ENCODE measurements at regions not wholly inside any gene's neighbourhood (a gene's known extent, or its start where the extent isn't known, plus 50 kb on each side); places are given as distances from the start of the nearest gene placed in this dataset.
"Not testable (repeated sequence)": the region's sequence is repeated elsewhere in the genome, so short reads cannot be mapped to it uniquely, and the experiment has no call there.

- DNase-seq, result no peak
These were observed 142.8 kb downstream of the NECTIN1 start for GRCh38 chr11:119586181-119586580.

GRCh38 chr11:119585043-119585781 is 143.8 kb downstream of the NECTIN1 start:
- no peak for DNase-seq

- DNase-seq, result no peak
These were observed 144.6 kb downstream of the NECTIN1 start for GRCh38 chr11:119584193-119585042.

- no peak for DNase-seq
These were observed 145.4 kb downstream of the NECTIN1 start for GRCh38 chr11:119583585-119583984.

DNA sequence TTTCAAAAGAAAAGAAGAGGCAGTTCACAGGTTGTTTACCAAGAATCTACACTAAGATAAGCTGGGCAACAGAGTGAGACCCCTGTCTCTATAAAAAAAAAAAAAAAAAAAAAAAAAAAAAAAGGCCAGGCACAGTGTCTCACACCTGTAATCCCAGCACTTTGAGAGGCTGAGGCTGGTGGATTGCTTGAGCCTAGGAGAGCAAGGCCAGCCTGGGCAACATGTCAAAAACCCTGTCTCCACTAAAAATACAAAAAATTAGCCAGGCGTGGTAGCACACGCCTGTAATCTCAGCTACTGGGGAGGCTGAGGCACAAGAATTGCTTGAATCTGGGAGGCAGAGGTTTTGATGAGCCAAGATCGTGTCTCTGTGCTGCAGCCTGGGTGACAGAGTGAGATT is 147.6 kb downstream of the NECTIN1 start:
- DNase-seq, result not testable (repeated sequence)

GRCh38 chr11:119580751-119581150 is 148.2 kb downstream of the NECTIN1 start:
- DNase-seq, result no peak

DNA sequence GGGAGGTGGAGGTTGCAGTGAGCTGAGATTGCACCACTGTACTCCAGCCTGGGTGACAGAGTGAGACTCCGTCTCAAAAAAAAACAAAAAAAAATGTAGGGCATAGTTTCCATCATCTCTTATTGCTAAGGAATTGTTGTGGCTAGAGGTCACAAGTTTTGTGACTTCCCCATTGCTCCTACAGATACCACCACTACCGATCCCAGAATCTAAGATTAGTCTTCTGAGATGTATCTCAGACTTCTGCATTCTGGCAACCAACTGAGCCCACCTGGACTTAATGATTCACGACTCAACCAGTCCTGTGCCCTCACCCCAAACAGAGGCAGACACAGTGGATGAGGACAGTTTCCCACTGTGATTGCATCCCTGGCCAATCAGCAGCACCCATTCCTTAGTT is 148.9 kb downstream of the NECTIN1 start:
- DNase-seq, result no peak

GRCh38 chr11:119578521-119579191 is 150.3 kb downstream of the NECTIN1 start:
- no peak for DNase-seq

GRCh38 chr11:119573858-119574257 is 150.9 kb upstream of the THY1 start:
- DNase-seq, result no peak

DNA sequence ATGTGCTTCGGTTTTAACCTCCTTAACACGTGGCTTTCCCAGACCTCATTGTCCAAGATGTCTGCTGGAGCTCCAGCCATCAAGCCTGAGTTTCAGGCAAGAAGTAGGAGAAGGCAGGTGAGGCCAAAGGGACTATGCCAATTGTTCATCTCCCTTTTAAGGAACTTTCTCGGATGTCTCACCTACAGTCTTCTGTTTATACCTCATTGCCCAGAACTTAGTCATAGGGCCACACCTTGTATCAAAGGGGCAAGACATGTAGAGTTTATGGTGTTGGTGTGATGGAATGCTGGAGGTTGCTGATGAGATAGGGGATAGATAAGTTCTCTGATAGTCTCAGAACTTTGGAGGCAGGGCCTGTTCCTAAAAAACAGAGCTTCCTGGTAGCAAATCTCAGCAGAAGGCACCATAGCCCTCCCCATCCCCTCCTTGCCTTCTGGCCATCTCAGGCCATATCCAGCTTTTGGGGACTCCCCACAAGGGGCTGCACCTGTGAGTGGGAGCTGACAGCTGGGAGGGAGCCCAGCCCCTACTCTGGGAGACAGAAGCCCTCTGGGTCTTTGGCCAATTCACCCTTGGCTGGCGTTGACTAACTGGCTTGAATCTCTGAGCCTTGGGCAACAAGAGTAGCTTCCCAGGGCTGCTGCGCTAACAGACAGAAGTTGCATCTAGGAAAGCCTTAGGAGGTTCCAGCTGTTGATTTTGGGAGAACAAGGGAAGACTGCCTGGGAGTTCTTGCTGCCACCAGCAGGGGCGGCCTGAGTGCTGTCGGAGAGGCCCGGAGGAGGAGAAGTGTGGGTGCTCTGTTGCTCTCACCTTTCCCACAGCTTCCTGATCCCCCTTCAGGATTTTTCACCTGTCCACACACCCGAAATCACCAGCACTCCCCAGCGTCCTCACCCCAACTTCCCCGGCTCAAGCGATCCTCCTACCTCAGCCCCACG is 149.8 kb upstream of the THY1 start:
- no peak for DNase-seq

DNA sequence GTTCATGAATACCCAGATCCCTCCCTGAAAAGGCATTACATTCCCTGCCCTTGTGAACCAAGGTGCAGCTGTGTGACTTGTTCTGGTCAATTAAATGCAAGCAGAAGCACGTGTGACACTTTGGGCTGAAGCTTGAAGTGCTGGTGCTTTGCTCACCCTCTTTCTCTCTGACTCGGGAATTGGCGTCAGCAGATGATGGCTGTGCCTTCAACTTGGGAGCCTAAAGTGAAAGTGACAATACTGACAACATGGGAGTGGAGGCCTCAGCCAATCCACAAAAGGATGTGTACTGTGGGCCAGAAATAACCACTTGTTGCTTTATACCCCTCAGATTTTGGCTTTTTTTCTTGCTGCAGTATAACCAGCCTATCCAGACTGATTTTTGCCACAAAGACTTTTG is 148.3 kb upstream of the THY1 start:
- DNase-seq, result no peak

DNA sequence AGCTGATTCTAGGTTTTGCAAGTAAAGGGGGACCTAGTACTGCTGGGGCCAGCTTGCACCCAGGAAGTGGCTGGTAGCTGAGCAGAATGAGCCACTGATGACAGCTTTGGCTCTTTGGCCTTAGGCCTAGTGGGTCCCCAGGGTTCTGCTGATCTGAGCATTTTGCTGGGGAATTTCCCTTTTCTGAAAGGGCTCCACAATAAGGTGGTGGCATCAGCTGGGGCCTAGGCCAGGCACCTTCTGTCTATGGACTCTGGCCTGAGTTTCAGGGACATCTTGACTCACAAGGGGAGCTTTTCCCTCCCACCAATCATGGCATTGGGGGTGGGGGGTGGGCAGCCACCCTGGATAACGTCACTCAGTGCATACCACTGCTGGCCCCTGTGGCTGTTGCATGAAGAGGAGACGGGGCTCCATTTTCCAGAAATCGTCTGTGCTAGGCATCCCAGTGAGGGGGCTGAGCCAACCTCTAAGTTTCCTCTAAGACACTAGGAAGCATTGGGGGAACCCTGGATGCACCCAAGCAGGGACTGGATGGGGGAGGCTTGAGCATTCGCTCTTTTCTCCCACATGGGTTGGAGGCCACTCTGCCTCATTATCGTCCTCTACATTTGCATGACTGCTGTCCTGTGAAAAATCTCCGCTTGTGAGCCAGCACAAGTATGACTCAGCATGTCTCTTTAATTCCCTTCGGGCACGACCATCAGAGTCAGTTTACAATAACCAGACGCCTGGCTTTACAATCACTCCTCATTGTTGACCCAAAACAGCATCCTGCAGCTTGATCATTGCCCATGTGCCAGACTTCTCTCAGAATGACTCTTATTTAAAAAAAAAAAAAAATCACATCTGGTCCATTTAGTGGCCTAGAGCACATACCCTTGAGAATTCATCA is 145.0 kb upstream of the THY1 start:
- no peak for DNase-seq

GRCh38 chr11:119566319-119566718 is 143.3 kb upstream of the THY1 start:
- no peak for DNase-seq

DNA sequence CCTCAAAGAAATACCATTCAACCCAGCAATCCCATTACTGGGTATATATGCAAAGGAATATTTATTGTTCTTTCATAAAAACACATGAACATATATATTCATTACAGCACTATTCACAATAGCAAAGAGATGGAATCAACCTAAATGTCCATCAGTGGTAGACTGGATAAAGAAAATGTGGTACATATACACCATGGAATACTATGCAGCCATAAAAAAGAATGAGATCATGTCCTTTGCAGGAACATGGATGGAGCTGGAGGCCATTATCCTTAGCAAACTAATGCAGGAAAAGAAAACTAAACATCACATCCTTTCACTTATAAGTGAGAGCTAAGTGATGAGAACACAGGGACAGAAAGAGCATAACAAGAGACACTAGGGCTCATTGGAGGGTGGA is 142.7 kb upstream of the THY1 start:
- DNase-seq, result not testable (repeated sequence)

- DNase-seq, result no peak
These were observed 138.0 kb upstream of the THY1 start for GRCh38 chr11:119560961-119561360.

DNA sequence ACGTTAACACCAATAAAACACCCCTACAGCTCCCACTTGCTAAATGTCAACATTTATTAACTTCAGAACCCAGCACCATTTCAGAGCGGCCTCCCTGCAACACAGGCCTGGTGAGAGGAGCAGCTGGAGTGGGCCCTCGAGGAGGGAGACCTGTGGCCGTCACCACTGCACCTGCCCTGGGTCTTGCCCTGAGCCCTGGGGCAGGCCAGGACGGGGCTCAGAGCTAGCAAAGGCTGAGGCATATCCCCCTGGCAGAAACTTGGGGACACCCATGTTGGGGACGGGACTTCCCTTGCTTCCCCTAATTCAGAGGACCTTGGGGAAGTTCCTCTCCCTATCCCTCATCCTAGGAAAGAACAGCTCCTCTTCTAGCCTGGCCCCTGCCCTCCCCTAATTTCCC is 137.3 kb upstream of the THY1 start:
- no peak for DNase-seq

DNA sequence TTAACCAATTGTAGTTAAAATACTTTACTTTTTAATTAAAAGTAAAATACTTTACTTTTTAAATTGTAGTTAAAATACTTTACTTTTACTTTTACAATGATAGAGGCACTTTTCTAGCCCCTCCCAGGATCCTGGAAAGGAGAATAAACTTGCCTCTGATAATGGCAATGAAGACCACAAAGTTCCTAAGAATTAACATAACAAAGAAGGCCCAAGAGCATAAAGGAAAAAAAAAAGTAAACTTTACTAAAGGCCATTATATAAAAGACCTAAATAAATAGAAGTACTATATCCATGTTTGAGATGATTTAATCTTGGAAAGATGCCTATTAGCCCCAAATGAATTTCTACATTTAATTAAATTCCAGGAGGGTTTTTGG is 129.1 kb upstream of the THY1 start:
- no peak for DNase-seq

- no peak for DNase-seq
These were observed 128.6 kb upstream of the THY1 start for GRCh38 chr11:119551420-119552105.

DNA sequence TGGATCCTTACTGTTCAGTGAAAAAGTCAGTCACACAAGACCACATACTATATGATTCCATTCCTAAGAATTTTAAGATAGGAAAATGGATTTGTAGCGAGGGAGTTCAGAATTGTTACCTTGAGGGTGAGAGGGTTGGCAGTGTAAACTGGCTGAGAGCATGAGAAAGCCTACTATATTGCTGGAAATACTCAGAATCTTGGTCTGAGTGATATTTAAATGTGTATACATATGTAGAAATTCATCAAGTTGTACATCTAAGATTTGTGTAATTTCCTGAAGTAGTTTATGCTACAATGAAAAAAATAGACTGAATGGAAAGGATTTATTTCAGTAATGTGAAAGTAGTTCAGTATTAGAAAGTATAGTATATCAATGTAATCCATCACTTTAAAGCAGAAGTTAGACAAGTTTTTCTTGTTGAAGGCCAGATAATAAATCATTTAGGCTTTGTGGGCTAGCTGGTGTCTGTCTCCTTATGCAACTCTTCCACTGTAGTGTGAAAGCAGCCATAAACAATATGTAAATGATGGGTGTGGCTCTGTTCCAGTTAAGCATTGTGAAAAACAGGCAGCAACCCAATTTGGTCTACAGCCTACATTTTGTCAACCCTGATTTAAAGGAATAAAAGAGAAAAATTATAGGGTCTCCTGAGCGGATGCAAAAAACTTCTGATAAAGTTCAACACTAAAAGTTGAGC is 127.2 kb upstream of the THY1 start:
- DNase-seq, result no peak

DNA sequence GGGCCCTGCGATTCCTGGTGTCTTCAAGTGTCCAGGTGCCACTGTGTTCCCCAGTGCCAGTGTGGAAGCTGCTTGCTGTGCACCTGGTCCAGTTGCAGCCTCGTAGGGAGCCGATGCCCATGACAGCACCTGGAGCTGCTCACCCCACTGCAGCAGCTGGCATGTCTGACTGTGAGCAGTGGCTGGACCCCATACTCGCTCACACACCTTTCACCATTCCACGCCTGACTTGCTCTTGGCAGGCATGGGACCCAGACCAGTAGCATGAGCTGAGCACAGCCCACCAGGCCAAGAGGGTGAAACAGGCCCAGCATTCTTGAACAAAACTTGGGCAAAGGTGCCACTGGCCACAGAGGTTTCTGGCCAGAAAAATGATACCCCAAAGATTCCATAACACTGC is 124.5 kb upstream of the THY1 start:
- DNase-seq, result no peak

All from stimulated activated naive CD4-positive, alpha-beta T cell treated with Interleukin-2 at 50 U/mL for 16 hours (primary cell).